Vagina (tissue), 2 donors: ENCODE measurements at regions not wholly inside any gene's neighbourhood (a gene's known extent, or its start where the extent isn't known, plus 50 kb on each side); places are given as distances from the start of the nearest gene placed in this dataset.

Source experiments
- POLR2A ChIP-seq, 2 donors: fragments of 450-650 bp; IDR thresholded peaks; one replicate each; pipeline ENCODE4 v1.6.1; 2017; ENCODE audit warnings: antibody characterized with exemption in 2 of 2, mild to moderate bottlenecking in 2 of 2, moderate library complexity in 2 of 2
- POLR2AphosphoS5 ChIP-seq, 2 donors: sonication (generic); formaldehyde crosslinking; IDR thresholded peaks; one replicate each; pipeline ENCODE4 v1.9.0; 2017; ENCODE audit warnings: antibody characterized with exemption in 2 of 2, mild to moderate bottlenecking in 2 of 2, low read depth in 1 of 2; ENCODE audit not compliant: insufficient read depth in 1 of 2
- TF ChIP-seq, protein P1 (sequence below), 3 experiments: fragments of 450-650 bp in 2 of 3; fragments of 200-600 bp in 1 of 3; sonication (generic) in 1 of 3; IDR thresholded peaks; one replicate each; pipeline ENCODE4 v1.5.1; 2017 to 2019; ENCODE audit warnings: antibody characterized with exemption in 3 of 3, mild to moderate bottlenecking in 2 of 3, moderate library complexity in 2 of 3

DNA sequence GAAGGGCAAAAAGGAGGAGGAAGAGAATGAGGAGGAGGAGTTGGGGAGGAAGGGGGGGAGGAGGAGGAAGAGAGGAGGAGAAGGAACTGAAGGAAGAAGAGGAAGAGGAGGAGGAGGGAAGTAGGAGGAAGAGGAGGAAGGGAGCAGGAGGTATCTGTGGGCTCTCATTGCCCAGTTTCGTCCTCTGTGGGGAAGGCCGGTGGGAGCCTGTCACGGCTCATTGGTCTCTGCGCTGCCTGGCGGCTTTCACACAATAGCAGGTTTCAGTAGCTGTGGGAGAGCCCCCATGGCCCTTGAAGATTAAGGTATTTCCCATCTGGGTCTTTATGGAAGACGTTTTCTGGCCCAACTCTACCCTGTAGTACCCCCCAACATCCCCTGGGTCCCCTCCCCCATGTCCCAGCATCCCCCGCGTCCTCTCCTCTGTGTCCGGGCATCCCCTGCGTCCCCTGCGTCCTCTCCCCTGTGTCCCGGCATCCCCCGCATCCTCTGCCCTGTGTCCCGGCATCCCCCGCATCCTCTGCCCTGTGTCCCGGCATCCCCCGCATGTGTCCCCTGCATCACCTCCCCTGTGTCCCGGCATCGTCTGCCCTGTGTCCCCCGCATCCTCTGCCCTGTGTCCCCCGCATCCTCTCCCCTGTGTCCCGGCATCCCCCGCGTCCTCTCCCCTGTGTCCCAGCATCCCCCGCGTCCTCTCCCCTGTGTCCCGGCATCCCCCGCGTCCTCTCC lies 278.2 kb upstream of the SFSWAP start:
- TF ChIP-seq, protein P1, sequence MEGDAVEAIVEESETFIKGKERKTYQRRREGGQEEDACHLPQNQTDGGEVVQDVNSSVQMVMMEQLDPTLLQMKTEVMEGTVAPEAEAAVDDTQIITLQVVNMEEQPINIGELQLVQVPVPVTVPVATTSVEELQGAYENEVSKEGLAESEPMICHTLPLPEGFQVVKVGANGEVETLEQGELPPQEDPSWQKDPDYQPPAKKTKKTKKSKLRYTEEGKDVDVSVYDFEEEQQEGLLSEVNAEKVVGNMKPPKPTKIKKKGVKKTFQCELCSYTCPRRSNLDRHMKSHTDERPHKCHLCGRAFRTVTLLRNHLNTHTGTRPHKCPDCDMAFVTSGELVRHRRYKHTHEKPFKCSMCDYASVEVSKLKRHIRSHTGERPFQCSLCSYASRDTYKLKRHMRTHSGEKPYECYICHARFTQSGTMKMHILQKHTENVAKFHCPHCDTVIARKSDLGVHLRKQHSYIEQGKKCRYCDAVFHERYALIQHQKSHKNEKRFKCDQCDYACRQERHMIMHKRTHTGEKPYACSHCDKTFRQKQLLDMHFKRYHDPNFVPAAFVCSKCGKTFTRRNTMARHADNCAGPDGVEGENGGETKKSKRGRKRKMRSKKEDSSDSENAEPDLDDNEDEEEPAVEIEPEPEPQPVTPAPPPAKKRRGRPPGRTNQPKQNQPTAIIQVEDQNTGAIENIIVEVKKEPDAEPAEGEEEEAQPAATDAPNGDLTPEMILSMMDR (IDR thresholded peaks at IDR 0.05), result no peak
- TF ChIP-seq POLR2A (IDR thresholded peaks at IDR 0.05) (no peak), POLR2AphosphoS5 (IDR thresholded peaks at IDR 0.05; ENCODE audit: insufficient read depth in 1 of 2, low read depth in 1 of 2) (no peak)
